ENCODE measurements at regions not wholly inside any gene's neighbourhood (a gene's known extent, or its start where the extent isn't known, plus 50 kb on each side); places are given as distances from the start of the nearest gene placed in this dataset.

GRCh38 chr4:174154215-174154854 lies 129.1 kb downstream of the FBXO8 start:
- TF ChIP-seq CTCF (IDR thresholded peaks at IDR 0.05) (no peak), POLR2A (IDR thresholded peaks at IDR 0.05) (no peak)

Measured in right lobe of liver (tissue), 4 donors.